ENCODE measurements at regions not wholly inside any gene's neighbourhood (a gene's known extent, or its start where the extent isn't known, plus 50 kb on each side); places are given as distances from the start of the nearest gene placed in this dataset.
"Not testable (repeated sequence)": the region's sequence is repeated elsewhere in the genome, so short reads cannot be mapped to it uniquely, and the experiment has no call there.

DNA sequence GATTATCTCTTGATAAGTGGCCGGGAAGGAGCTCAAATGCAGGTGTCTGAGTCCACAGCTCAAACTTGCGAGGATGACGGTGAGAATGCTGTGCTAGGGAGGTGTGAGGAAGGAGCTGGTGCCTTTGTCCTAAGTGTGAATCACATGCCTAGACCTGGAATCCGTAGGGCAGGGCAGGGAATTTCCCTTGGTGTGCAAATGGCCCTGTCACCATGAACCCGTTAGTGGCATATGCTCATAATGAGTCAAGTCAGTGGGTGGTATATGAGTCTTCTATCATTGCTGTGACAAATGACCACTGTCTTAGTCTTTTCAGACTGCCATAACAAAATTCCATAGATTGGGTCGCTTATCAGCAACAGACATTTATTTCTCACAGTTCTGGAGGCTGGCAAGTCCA lies 163.1 kb upstream of the NBPF12 start:
- not testable (repeated sequence) for H3K27me3 Mint-ChIP-seq (ENCODE audit: unreplicated experiment); H3K4me3 Mint-ChIP-seq (ENCODE audit: unreplicated experiment); H3K9me3 Mint-ChIP-seq (ENCODE audit: unreplicated experiment); H3K36me3 Mint-ChIP-seq (ENCODE audit: low read depth, unreplicated experiment); H3K4me1 Mint-ChIP-seq (ENCODE audit: unreplicated experiment); H3K27ac Mint-ChIP-seq (ENCODE audit: unreplicated experiment); DNase-seq (ENCODE audit: low spot score)

DNA sequence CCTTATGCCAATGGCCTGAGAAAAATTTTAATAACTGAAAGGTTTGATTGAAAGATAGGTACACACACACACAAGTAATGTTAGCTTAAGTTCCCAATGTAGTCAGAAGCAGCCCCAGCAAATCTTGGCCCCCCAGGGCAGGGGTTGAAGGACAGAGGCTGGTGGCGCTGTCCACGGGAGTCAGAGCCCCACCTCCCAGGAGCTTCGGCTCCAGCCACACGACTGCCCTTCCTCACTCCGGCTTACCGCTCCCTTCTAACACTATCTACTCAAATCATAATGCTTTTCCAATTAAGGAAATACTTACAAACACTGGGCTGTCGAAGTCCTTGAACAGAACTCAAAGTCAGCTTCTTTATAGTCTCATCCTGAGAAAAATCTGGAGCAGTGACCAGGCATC lies 163.9 kb upstream of the NBPF12 start:
- not testable (repeated sequence) for H3K4me3 Mint-ChIP-seq (ENCODE audit: unreplicated experiment); H3K27me3 Mint-ChIP-seq (ENCODE audit: unreplicated experiment); H3K27ac Mint-ChIP-seq (ENCODE audit: unreplicated experiment); H3K4me1 Mint-ChIP-seq (ENCODE audit: unreplicated experiment); H3K36me3 Mint-ChIP-seq (ENCODE audit: low read depth, unreplicated experiment); DNase-seq (ENCODE audit: low spot score); H3K9me3 Mint-ChIP-seq (ENCODE audit: unreplicated experiment)

DNA sequence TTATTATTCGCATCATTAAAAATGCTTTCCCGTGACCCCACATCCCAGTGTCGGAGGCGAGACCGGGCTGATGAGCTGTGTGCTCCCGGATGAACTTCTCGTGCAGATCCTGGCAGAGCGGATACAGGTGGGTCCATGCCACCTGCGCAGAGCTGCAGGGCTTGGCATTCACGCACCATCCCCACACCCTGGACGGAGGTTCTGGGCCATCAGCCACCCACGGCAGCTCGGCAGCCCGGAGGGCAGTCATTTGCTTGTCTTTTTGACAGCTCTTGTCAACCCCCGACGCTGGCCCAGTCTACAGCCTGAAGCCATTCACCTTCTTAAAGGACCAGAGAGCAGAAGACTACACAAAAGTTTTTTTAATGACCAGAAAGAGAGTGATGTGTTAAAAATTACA lies 166.7 kb upstream of the NBPF12 start:
- H3K27ac Mint-ChIP-seq (ENCODE audit: unreplicated experiment); H3K27me3 Mint-ChIP-seq (ENCODE audit: unreplicated experiment); H3K4me3 Mint-ChIP-seq (ENCODE audit: unreplicated experiment); H3K4me1 Mint-ChIP-seq (ENCODE audit: unreplicated experiment); DNase-seq (ENCODE audit: low spot score); H3K9me3 Mint-ChIP-seq (ENCODE audit: unreplicated experiment); H3K36me3 Mint-ChIP-seq (ENCODE audit: low read depth, unreplicated experiment): not testable (repeated sequence)

DNA sequence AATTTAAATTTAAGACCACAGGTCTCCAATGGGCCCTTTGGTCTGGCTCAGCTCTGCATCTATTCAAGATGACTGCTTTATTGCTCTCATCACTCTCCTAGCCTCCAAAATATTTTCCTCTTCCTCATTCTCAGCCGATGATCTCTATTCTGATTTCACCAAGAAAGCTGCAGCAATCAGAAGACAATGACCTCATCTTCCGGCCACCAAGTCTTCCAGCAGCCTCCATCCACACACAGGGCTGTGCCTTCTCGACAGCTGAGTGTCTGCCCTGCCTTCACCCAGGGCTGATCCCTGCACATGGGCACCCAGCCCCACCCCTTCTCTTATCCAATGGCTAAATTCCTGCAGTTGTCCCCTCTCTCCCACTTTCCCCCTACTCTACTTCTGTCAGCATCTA lies 167.1 kb upstream of the NBPF12 start:
- not testable (repeated sequence) for H3K27me3 Mint-ChIP-seq (ENCODE audit: unreplicated experiment); DNase-seq (ENCODE audit: low spot score); H3K4me3 Mint-ChIP-seq (ENCODE audit: unreplicated experiment); H3K27ac Mint-ChIP-seq (ENCODE audit: unreplicated experiment); H3K9me3 Mint-ChIP-seq (ENCODE audit: unreplicated experiment); H3K4me1 Mint-ChIP-seq (ENCODE audit: unreplicated experiment); H3K36me3 Mint-ChIP-seq (ENCODE audit: low read depth, unreplicated experiment)

DNA sequence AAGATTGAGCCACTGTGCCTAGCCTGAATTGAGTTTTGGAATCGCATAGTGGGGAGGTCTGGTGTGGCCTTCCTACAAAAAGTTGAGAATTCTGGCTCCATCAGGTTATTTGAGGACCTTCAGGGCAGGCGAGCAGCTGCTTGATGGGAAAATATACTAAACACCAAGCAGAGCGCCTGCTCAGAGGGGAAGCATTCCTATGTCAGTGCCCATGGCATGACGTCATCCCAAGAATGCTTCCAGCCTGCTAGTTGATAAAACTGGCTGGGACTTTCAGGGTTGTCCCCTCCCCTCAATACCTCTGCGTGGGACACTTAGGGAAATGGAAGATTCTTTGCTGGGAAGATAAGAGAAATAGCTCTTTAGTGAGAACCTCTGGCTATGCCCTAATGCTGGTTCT lies 174.9 kb upstream of the NBPF12 start:
- H3K9me3 Mint-ChIP-seq (ENCODE audit: unreplicated experiment); H3K36me3 Mint-ChIP-seq (ENCODE audit: low read depth, unreplicated experiment); H3K27ac Mint-ChIP-seq (ENCODE audit: unreplicated experiment); DNase-seq (ENCODE audit: low spot score); H3K27me3 Mint-ChIP-seq (ENCODE audit: unreplicated experiment); H3K4me1 Mint-ChIP-seq (ENCODE audit: unreplicated experiment); H3K4me3 Mint-ChIP-seq (ENCODE audit: unreplicated experiment): not testable (repeated sequence)

DNA sequence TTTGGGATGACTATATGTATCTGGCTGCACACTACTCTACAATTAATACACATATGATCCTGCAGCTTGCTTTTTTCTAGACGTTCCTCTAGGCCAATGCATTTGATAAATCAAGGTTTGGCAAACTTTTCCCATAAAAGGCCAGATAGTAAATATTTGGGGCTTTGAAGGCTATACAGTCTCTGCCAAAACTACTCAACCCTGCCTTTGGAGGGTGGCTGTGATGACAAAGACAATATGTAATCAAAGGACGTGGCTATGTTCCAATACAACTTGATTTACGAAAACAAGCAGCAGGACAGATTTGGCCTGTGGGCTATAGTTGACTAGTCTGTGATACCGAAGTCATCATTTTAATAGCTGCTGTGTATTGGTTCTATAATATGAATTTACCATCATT lies 181.3 kb upstream of the NBPF12 start:
- not testable (repeated sequence) for H3K4me1 Mint-ChIP-seq (ENCODE audit: unreplicated experiment); H3K27ac Mint-ChIP-seq (ENCODE audit: unreplicated experiment); H3K9me3 Mint-ChIP-seq (ENCODE audit: unreplicated experiment); H3K27me3 Mint-ChIP-seq (ENCODE audit: unreplicated experiment); DNase-seq (ENCODE audit: low spot score); H3K4me3 Mint-ChIP-seq (ENCODE audit: unreplicated experiment); H3K36me3 Mint-ChIP-seq (ENCODE audit: low read depth, unreplicated experiment)

DNA sequence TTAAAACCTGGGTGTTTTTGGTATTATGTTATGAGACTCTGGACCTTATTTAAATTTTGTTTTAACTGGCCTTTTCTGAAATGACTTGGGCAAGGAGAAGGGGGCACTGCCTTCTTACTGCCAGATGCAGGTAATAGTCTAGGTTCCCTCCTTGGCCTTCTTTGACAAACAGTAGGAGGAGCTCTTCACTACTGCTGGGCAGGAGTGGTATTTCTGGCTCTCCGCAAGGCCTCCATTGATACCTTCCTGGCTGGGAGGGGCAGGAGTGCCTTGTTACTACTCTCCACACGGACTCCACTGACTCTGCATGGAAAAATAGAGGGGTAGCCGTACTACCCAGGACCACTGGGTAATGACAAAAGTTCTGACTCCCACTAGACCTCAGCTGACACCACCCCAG lies 189.4 kb upstream of the NBPF12 start:
- H3K27me3 Mint-ChIP-seq (ENCODE audit: unreplicated experiment); H3K4me3 Mint-ChIP-seq (ENCODE audit: unreplicated experiment): not testable (repeated sequence)

DNA sequence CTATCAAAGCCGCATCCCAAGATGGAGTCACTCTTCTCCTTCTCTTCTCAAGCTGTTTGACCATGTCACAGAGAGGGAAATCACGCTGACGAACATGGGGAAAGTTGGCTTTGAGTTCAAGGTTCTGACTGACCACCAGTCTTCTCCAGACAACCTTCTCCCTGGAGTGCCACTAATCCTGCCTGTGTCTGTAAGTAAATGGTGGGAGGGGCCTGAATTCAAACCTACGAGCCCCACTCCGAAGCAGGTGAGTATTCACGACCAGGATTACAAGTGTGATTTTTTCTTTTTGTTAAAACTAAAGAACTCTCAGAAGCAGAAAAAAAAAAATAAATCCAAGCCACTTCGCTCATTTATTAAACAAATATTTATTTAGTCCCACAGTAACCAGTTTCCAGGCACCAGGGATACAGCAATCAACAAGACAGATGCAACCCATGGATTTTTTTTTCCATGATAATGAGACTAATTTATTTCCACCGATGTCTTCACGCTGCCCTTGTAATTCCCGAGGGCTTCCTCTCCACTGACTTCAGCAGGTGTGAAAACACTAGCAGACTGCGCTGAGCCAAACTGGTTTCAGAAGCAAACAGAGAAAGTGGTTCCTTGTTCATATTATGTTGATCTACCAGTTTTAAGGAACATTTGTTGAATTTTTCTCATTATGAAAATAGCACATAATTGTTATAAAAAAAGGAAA lies 206.0 kb upstream of the NBPF12 start:
- H3K4me3 Mint-ChIP-seq (ENCODE audit: unreplicated experiment); H3K27ac Mint-ChIP-seq (ENCODE audit: unreplicated experiment); H3K4me1 Mint-ChIP-seq (ENCODE audit: unreplicated experiment); H3K27me3 Mint-ChIP-seq (ENCODE audit: unreplicated experiment); H3K36me3 Mint-ChIP-seq (ENCODE audit: low read depth, unreplicated experiment); H3K9me3 Mint-ChIP-seq (ENCODE audit: unreplicated experiment); DNase-seq (ENCODE audit: low spot score): not testable (repeated sequence)

More for the DNA sequence above, 189.4 kb upstream of the NBPF12 start:
- not testable (repeated sequence) for H3K9me3 Mint-ChIP-seq (ENCODE audit: unreplicated experiment); H3K4me1 Mint-ChIP-seq (ENCODE audit: unreplicated experiment); H3K36me3 Mint-ChIP-seq (ENCODE audit: low read depth, unreplicated experiment); H3K27ac Mint-ChIP-seq (ENCODE audit: unreplicated experiment)
- DNase-seq (ENCODE audit: low spot score), result peak; percentile 16

DNA sequence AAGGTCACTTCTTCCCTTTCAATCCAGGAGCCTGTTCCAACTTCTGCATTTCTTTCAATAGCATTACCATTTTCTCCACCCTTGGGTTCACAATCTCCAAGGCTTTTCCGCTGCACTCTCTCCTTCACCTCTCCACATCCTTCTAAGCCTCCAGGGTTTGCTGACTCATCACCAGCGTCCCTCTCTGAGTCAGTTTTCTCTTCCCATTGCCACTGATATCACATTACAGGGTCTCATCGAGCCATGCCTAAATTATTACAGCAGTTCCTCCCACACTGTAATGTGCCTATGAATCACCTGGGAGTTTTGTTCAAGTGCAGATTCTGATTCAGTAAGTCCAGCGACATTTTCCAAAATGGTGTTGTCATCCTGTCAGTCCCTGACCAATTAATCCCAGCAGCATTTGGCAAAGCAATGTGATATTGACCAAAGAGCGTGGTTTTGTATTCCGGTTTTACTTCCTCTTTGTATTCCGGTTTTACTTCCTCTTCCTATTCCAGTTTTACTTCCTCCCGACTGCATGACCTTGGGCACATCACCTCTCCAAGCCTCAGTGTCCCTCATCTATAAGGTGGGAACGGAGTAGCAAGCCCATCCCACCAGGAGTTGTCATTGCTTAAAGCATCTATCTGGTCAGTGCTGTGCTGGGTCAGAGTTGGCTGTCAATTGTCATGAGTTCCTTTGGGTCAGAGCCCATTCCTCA lies 208.3 kb upstream of the NBPF12 start:
- not testable (repeated sequence) for H3K36me3 Mint-ChIP-seq (ENCODE audit: low read depth, unreplicated experiment); H3K4me3 Mint-ChIP-seq (ENCODE audit: unreplicated experiment); H3K9me3 Mint-ChIP-seq (ENCODE audit: unreplicated experiment); H3K27me3 Mint-ChIP-seq (ENCODE audit: unreplicated experiment); DNase-seq (ENCODE audit: low spot score); H3K27ac Mint-ChIP-seq (ENCODE audit: unreplicated experiment); H3K4me1 Mint-ChIP-seq (ENCODE audit: unreplicated experiment)

DNA sequence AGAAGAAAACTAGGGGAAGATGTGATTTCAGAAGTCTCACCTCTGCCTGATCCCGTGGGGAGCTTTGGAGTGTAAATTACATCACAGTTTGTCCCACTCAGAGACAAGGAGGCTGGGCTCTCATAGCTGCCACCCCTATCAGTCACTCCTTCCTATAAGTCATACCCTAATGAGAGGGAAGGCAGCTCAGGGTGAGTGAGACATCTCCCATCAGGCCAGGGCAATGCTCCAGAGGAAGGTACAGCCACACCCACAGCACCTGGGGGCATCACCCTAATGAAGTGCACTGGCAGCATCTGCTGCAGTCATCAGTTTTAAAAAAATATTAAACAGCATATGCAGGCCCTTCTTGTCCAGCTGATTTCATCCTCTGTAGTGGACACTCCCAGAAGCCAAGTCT lies 223.1 kb upstream of the NBPF12 start:
- not testable (repeated sequence) for H3K27me3 Mint-ChIP-seq (ENCODE audit: unreplicated experiment); H3K27ac Mint-ChIP-seq (ENCODE audit: unreplicated experiment); DNase-seq (ENCODE audit: low spot score); H3K4me1 Mint-ChIP-seq (ENCODE audit: unreplicated experiment); H3K36me3 Mint-ChIP-seq (ENCODE audit: low read depth, unreplicated experiment); H3K4me3 Mint-ChIP-seq (ENCODE audit: unreplicated experiment); H3K9me3 Mint-ChIP-seq (ENCODE audit: unreplicated experiment)

DNA sequence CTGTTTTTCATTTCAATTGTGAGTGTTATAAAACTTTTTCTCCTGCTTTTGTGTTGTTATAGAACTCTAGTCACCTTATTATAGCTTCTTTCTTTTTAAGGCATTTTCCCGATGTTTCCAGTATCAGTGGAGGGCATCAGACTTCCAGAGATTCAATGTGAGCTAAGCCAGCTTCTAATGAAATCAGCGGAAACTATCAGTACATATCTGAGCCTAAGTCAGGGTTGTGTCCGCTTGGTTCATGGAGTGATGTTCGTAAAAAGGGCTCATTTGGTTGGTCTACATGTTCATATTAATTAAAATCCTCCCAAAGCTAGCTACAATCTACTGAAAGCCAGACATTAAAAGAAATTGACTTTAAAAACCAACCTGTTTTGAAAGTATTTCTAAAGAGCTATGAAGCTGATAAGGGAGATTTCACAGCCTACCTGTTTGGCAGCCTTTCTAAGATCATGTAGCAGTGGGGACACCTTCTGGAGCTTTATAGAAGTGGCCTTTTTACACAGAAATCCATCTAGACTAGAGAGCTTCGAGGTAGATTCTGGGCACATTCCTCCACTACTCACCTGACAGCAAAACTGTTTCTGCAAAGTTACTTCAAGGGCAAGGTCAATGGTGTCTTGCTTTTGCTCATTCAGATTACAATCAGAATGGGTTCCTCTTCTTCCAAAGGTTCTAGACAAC lies 227.1 kb upstream of the NBPF12 start:
- H3K9me3 Mint-ChIP-seq (ENCODE audit: unreplicated experiment); H3K4me3 Mint-ChIP-seq (ENCODE audit: unreplicated experiment); H3K27me3 Mint-ChIP-seq (ENCODE audit: unreplicated experiment); H3K27ac Mint-ChIP-seq (ENCODE audit: unreplicated experiment); H3K36me3 Mint-ChIP-seq (ENCODE audit: low read depth, unreplicated experiment); H3K4me1 Mint-ChIP-seq (ENCODE audit: unreplicated experiment): not testable (repeated sequence)
- DNase-seq (ENCODE audit: low spot score), result peak; percentile 30

DNA sequence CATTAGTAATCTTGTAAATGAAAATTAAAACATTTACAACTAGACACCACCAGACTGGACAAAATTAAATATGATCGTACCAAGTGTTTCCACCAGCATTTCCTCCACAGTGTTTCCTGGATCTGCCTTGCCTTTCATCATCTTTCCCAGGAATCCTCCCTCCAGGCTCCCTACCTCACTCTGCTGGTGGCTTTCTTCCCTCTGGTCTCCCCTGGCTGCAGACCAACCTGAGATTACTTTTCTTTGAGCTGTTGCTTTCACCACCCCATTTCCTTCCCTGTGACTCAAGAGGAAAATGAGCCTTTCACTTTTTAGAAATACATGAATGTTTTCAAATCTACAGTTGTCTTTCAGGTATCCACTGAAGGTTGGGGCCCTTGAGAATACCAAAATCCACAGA lies 228.8 kb upstream of the NBPF12 start:
- not testable (repeated sequence) for H3K36me3 Mint-ChIP-seq (ENCODE audit: low read depth, unreplicated experiment); H3K4me1 Mint-ChIP-seq (ENCODE audit: unreplicated experiment); DNase-seq (ENCODE audit: low spot score); H3K4me3 Mint-ChIP-seq (ENCODE audit: unreplicated experiment); H3K27me3 Mint-ChIP-seq (ENCODE audit: unreplicated experiment); H3K9me3 Mint-ChIP-seq (ENCODE audit: unreplicated experiment)
- H3K27ac Mint-ChIP-seq (ENCODE audit: unreplicated experiment), result peak overlapping the region; percentile 72

Data from endothelial cell (in vitro differentiated cells).